Astrocyte of the cerebellum (primary cell): ENCODE measurements at regions not wholly inside any gene's neighbourhood (a gene's known extent, or its start where the extent isn't known, plus 50 kb on each side); places are given as distances from the start of the nearest gene placed in this dataset.

Experiments used
- DNase-seq: peaks from one replicate; pipeline ENCODE4 v3.0.0-alpha.2; 2011; ENCODE audit warnings: low read depth
- H3K4me3 ChIP-seq: 2 replicates; pipeline ENCODE4 v1.5.1; 2011; ENCODE audit warnings: mild to moderate bottlenecking, low read depth, low read length, moderate library complexity
- in situ Hi-C: cut with HindIII; loops from 2 replicates; pipeline ENCODE4 v1.10.0; 2017; ENCODE audit warnings: low sequenced_read_pairs
- TF ChIP-seq, protein P1 (sequence below): IDR thresholded peaks from 2 replicates; pipeline ENCODE4 v1.5.1; 2012; ENCODE audit warnings: low read length, low read depth, moderate library complexity, mild to moderate bottlenecking; ENCODE audit errors: missing control alignments

- TF ChIP-seq, protein P1, sequence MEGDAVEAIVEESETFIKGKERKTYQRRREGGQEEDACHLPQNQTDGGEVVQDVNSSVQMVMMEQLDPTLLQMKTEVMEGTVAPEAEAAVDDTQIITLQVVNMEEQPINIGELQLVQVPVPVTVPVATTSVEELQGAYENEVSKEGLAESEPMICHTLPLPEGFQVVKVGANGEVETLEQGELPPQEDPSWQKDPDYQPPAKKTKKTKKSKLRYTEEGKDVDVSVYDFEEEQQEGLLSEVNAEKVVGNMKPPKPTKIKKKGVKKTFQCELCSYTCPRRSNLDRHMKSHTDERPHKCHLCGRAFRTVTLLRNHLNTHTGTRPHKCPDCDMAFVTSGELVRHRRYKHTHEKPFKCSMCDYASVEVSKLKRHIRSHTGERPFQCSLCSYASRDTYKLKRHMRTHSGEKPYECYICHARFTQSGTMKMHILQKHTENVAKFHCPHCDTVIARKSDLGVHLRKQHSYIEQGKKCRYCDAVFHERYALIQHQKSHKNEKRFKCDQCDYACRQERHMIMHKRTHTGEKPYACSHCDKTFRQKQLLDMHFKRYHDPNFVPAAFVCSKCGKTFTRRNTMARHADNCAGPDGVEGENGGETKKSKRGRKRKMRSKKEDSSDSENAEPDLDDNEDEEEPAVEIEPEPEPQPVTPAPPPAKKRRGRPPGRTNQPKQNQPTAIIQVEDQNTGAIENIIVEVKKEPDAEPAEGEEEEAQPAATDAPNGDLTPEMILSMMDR: no peak
- no peak for DNase-seq
- in situ Hi-C loops: no loop called here
- no peak overlapping the region for H3K4me3 ChIP-seq
Observed at GRCh38 chr16:86985648-86986015, 331.6 kb downstream of the C16orf95 start.

DNA sequence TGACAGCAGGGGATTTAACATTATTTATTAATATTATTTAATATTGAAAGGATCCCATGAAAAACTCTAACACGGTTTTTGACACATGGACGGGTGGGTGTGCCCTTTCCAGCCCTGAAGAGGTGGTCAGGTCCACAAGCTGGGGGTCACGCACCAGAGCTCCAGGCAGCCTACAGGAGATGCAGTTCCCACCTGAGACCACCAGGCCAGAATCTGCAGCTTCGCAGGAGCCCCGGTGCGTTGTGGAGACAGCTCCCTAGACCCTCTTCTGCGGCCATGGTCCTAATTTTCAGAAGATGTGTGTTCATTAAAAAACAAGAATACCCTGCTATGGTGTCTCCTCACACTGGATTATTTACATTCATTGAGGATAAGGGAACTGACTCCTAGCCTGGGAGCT lies 331.1 kb downstream of the C16orf95 start:
- no peak overlapping the region for H3K4me3 ChIP-seq
- TF ChIP-seq, protein P1: peak; percentile 28
- in situ Hi-C loops: no loop called here
- no peak for DNase-seq

DNA sequence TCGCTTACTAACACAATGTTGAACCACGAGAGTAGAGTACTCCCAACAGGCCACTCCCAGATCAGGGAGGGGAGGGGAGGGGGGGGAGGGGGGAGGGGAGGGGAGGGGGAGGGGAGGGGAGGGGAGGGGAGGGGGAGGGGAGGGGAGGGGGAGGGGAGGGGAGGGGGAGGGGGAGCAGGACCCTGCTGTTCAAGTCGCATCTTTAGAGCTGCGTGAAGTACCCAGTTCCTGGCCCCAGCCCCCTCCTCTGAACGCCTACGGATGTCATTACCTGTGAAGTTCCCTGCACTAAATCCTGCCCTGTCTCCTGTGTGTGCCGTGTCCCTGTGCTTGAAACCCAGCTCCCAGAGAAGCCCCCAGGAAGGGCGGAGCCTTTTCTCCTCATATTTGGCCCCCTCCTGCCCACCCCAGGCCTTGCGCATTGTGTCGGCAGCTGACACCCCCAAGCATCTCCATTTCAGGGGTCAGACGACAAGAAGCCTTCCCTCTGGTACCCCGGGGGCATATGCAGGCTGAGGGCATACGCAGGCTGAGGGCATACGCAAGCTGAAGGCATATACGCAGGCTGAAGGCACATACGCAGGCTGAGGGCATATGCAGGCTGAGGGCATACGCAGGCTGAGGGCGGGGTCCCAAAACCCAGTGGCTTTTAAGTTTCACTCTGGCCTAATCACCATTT lies 330.2 kb downstream of the C16orf95 start:
- DNase-seq: no peak
- in situ Hi-C loops: no loop called here
- TF ChIP-seq, protein P1: no peak
- no peak overlapping the region for H3K4me3 ChIP-seq

DNA sequence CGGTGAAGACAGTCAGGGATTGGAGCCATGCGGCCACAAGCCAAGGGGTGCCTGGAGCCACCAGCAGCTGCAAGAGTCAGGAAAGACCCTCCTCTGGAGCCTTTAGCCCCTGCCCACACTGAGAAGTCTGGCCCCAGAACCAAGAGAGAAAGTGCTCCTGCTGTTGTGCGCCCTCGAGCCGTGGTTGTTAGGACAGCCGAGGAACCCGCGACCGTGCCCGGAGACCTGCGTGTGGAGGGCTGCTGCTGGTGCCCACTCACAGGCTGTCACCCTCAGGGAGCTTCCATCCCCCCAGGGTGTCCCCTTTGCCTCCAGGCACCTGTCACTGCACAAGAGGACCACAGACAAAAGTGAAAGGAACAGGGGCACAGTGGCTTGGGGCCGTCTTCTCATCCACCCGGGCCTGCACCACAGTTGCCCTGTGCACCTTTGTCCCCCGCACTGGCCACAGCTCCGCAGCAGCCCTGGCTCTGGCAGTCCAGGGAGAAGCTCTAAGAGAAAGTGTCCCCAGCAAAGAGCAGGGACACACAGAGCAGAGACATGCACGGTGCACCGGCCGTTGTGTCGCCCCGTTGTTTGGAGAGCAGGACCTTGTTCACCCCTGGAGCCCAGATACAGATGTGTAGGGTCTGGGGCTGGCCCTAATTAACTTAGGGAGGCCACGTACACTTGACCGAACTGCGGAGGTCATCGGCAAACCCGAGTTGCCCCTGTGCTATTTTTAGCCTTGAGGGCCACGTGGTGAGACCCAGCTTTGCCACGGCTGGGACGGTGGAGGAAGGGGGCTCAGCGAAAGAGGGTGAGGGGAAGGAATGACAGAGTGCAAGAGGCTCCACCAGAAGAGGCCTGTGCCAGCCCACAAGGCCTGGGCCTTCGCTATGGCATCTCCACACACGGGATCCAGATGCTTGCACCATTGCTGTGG lies 329.2 kb downstream of the C16orf95 start:
- DNase-seq: no peak
- in situ Hi-C loops: no loop called here
- TF ChIP-seq, protein P1: no peak
- no peak overlapping the region for H3K4me3 ChIP-seq

DNA sequence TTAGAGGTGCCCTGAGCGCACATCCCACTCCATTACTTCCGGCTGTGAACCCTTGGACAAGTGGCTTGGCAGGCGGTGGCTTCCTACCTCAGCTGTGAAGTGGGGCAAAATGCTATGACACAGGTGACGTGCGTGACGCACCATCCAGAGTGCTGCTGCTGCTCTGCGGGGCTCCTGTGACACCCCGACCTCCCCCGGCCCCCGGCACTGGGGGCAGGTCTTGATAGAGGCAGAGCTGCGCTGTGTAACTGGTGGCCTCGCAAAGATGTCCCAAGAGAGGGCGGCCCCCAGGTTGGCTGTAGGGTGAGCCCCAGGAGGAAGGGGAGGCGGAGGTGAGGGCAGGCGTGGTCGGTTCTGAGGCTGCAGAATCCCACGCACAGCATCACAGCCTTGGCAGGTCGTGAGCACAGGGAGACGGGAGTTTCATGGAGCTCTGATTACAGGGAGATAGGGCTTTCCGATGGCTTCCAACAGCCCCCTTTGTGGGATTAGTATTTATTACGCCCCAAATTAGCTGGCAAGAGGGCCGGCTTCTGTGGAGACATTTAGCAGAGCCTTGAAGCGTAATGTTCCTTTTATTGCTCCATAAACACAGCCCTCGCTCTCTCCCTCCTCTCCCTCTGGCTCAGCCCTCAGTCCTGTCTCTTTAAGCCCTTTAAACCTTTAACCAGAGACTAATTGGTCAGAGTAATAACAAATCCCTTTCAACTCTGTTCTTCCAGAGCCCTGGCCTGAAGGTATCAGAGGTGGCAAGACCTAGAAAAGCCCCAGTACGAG lies 328.1 kb downstream of the C16orf95 start:
- no peak overlapping the region for H3K4me3 ChIP-seq
- DNase-seq: no peak
- TF ChIP-seq, protein P1: no peak
- in situ Hi-C loops: no loop called here

DNA sequence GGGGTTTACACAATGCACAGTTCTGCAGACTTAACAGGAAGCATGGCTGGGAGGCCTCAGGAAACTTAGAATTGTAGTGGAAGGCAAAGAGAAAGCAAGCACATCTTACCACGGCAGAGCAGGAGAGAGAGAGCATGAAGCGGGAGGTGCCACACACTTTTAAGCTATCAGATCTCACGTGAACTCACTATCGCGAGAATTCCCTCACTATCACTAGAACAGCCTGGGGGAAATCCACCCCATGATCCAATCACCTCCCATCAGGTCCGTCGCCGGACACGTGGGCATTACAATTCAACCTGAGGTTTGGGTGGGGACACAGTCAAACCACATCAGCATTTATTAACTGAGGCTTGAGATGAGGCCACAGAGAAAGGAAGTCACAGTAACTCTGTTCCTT lies 326.7 kb downstream of the C16orf95 start:
- in situ Hi-C loops: no loop called here
- TF ChIP-seq, protein P1: no peak
- no peak overlapping the region for H3K4me3 ChIP-seq
- no peak for DNase-seq
